Hindlimb muscle (tissue), 1 donor: ENCODE measurements at regions not wholly inside any gene's neighbourhood (a gene's known extent, or its start where the extent isn't known, plus 50 kb on each side); places are given as distances from the start of the nearest gene placed in this dataset.
"Not testable (repeated sequence)": the region's sequence is repeated elsewhere in the genome, so short reads cannot be mapped to it uniquely, and the experiment has no call there.

ENCODE experiments used
- DNase-seq: peaks from one replicate; pipeline ENCODE4 v3.0.0-alpha.2; 2013

DNA sequence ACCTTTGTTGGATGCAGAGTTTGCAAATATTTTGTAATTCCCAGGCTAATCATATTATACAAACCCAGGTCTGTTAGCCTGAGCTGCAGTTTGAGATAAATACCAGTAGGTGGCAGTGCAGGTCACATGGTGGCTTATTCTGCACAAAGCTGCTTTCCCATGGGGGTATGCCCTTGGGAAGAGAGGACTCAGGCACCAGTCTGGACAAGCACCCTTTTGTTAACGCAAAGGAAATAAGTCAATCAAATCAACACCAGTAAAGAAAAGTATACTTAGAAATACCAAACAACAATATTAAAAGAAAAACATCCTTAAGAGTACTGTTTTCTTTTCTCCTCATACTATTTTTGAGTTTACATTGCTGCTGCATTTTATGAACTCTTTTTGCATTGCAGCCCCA is 389.0 kb upstream of the ZFP42 start:
- no peak for DNase-seq

DNA sequence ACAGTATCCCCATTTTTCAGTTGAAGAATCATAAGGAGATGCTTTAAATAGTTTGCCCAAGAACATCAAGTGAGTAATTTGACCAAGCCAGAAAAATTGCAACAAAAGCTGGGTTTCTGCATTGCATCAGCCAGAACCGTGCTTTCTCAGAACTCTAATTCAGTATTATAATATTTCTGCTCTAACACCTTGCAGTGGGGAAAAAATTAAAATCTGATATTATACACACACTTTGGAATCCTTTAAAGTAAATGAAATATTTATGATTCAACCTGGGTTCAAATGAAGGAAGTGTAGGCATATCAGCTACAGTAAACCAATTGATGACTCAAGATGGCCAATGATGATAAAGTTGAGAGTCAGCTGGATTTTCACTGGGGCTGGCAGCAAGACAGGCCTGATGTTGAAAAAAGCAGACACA is 387.6 kb upstream of the ZFP42 start:
- no peak for DNase-seq

DNA sequence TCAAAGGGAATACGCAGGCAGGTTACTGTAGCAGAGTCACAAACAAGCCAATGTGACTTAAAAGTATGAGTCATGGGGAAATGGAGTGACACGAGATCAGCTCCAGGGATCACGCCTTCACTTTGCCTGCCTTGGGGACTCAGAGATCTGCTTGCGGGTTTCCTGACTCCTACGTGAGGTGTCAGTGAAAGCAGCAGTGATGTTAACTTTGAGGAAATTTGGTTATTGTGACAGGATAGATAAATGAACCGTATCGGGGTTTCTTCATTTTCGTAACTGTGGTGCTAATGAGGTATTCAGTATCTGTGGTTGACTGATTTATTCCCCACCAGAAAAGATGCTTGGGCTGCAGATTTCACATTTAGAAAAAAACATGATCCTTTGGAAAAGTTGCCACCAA is 383.3 kb upstream of the ZFP42 start:
- no peak for DNase-seq

DNA sequence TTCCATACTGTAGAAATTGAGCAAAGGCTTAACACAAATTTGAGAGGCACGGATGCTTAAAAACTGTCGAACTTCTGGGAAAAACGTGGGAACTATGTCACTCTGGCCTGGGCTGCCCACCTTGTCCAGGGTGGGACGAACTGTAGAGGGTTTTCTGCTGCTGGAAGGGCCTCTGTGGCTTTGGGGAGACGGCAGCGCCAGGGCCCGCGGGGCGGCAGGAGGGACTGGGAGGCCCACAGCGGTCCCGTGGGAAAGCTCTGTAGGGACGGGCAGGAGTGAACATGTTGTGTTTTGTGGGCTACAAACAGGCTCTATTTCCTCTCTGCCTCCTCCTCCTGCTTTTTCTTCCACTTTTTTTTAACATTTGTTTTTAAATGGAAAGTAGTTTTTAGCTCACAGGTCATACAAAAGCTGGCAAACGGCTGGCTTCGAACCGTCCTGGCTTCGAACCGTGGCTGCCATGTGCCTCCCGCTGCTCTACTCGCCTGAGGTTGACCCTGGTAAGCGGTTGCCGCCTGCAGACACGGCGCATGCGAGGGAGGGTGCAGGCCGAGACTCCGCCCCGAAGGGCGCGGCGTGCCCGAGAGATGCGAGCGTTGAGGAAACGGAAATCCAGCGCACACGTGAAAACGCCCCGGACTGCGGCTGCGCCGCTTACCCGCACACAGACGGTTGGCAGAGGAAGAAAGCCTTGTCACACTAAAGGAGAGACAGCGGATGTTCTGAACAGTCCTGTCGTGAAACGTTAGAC is 382.3 kb upstream of the ZFP42 start:
- DNase-seq: no peak

DNA sequence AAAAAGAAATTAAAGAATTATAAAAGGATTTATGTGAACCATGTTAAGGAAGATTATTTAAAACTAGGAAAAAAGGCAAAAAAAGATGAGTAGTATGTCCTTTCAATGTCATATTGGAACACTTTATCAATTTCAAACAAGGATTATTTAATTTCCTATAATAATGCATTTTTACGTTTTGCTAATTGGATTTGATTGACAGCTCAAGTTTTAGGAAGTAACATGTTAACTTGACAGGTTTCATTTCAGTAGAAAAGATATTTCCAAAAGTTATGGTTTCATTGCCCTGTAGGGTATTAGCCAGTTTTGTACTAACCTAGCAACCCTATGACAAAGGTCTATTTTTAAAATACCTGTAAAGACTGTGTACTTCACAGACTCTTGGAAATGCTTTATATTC is 379.6 kb upstream of the ZFP42 start:
- DNase-seq: no peak

GRCh38 chr4:187617113-187617512 is 378.5 kb upstream of the ZFP42 start:
- DNase-seq: no peak

- DNase-seq: no peak
Measured at GRCh38 chr4:187618701-187619281, 376.8 kb upstream of the ZFP42 start.

DNA sequence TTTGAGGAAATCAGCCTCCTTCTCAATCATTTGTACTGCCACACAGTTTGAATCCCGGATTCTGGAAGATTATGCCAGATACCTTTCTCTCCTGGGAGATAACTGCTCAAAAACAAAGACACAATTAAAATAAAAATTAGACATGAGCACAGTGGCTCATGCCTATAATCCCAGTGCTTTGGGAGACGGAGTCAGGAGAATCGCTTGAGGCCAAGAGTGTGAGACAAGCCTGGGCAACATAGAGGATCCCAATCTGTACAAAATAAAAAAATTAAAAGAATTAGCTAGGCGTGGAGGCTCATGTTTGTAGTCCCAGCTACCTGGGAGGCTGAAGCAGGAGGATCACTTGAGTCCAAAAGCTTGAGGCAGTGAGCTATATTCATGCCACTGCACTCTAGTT is 376.3 kb upstream of the ZFP42 start:
- DNase-seq: no peak

- DNase-seq: no peak
Measured at GRCh38 chr4:187632260-187632995, 363.1 kb upstream of the ZFP42 start.

- no peak for DNase-seq
Measured at GRCh38 chr4:187633245-187633644, 362.3 kb upstream of the ZFP42 start.

GRCh38 chr4:187656959-187657358 is 338.6 kb upstream of the ZFP42 start:
- DNase-seq: no peak

- DNase-seq: no peak
Measured at GRCh38 chr4:187663076-187663475, 332.5 kb upstream of the ZFP42 start.

- DNase-seq: no peak
Measured at GRCh38 chr4:187664011-187664410, 331.6 kb upstream of the ZFP42 start.

- no peak for DNase-seq
Measured at GRCh38 chr4:187665086-187665485, 330.5 kb upstream of the ZFP42 start.

GRCh38 chr4:187666034-187666433 is 329.5 kb upstream of the ZFP42 start:
- DNase-seq: no peak

DNA sequence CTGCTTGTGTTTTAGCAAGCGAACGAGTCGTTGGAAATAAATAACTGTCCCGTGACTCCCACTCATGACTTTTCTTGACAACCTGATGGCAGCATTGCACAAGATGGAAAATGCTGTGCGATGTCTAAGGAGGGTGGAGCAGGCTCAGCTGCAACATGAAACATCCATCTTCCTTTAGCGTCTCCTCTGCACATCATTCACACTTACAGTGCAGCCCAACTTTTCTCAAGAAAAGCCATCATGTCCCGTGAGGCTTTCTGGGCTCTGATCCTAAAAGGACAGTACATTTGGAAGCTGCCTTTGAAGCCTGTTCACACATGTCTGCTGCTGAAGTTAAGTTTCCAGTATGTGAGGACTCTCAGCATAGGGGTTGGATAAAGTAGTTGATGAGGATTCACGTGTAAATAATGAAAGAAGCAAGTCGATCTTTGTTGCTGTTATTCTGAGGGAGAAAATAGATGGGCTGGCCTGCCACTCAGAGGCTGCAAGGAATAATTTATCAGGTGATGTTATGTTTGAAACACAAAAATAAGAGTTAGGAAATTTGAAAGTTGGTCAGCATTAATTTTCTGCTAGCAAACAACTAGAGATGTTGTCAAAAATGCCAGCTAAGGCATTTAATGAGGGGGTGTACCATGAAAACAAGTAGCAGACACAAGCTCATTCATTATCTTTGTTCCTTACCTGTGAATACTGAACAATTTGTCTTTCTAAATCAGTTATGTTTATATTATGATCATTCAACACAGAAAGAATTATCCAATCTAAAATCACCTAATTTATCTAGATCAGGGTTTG is 328.7 kb upstream of the ZFP42 start:
- DNase-seq: peak; percentile 61

DNA sequence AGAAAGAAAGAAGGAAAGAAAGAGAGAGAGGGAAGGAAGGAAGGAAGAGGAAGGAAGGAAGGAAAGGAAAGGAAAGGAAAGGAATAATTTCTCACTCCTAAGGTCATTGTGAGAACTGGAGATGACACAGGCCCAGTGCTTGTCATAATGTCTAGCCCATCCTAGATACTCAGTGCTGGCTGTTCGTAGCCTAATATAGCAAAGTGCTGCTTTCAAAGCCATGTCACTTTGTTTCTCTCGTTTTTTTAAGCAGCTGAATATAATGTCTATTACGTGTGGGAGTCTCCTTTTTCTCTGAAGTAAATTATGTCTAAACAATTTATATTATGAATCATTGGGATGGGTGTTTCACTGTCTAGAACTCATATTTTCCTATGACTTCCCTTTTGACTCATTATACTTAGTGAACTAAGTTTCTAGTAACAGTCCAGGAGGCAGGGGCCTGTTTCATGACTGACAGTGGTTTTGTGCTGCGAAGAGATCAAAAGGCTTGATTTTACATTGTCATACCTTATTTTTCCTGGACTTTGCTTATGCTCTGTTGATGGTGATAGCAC is 327.0 kb upstream of the ZFP42 start:
- no peak for DNase-seq

- DNase-seq: not testable (repeated sequence)
Measured at GRCh38 chr4:187671521-187671920, 324.1 kb upstream of the ZFP42 start.

DNA sequence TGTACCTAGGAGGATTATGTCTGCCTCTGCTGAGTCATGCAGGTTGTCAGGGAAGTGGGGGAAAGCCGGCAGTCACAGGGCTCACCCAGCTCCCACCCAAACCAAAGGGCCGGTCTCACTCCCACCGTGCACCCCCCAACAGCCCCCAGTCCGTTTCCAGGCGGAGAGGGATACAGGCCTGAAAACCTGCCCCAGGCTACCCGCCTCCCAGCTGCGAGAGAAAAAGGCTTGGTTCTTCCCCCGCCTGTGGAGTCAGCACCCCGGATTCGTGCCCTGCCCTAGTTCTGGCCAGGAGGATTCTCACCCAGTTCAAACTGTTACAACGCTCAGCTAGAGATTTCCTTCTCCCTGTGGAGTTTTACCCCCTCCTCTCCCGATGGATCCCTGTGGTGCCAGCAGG is 323.6 kb upstream of the ZFP42 start:
- DNase-seq: not testable (repeated sequence)

- not testable (repeated sequence) for DNase-seq
Measured at GRCh38 chr4:187672526-187672925, 323.0 kb upstream of the ZFP42 start.

- DNase-seq: no peak
Measured at GRCh38 chr4:187679450-187679849, 316.1 kb upstream of the ZFP42 start.

GRCh38 chr4:187685247-187685646 is 310.3 kb upstream of the ZFP42 start:
- DNase-seq: no peak

DNA sequence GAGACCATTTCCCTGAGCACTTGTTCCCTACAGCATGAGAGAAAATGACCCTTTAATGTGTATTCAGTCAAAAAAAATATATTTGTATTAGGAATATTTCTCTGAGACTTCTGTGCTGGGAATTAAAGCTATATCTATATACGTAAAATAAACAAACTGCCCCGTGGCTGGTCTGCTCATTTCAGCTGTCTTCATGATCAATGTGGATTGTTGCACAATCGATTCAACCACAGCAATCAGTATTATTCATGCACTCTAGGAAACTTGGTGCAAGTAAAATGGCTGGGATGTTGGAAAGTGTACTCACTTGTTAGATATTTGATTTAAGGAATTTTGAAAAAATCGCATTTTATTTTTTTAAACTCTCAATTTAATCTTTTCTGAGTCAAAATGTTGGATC is 307.9 kb upstream of the ZFP42 start:
- no peak for DNase-seq
